Spinal cord (tissue), 9 donors: ENCODE measurements at regions not wholly inside any gene's neighbourhood (a gene's known extent, or its start where the extent isn't known, plus 50 kb on each side); places are given as distances from the start of the nearest gene placed in this dataset.

Experiments
- DNase-seq, 6 donors: peaks; one replicate each; pipeline versions ENCODE4 v3.0.0 to v3.0.0-alpha.2; 2013 to 2015; ENCODE audit warnings: low spot score in 6 of 6, low read depth in 4 of 6
- H3K27ac ChIP-seq: one replicate; pipeline ENCODE4 v1.5.1; 2013; ENCODE audit warnings: low read depth, low read length, control low read depth
- H3K27me3 ChIP-seq: one replicate; pipeline ENCODE4 v1.6.1; 2013; ENCODE audit warnings: low read length; ENCODE audit not compliant: control insufficient read depth, insufficient read depth
- H3K36me3 ChIP-seq: one replicate; pipeline ENCODE4 v1.6.1; 2013; ENCODE audit warnings: low read length; ENCODE audit not compliant: control insufficient read depth, insufficient read depth
- H3K4me1 ChIP-seq: one replicate; pipeline ENCODE4 v1.6.1; 2013; ENCODE audit warnings: low read length; ENCODE audit not compliant: control insufficient read depth, insufficient read depth
- H3K4me3 ChIP-seq: one replicate; pipeline ENCODE4 v1.5.1; 2013; ENCODE audit warnings: low read depth, low read length, control low read depth
- H3K9me3 ChIP-seq: one replicate; pipeline ENCODE4 v1.6.1; 2013; ENCODE audit warnings: low read length; ENCODE audit not compliant: control insufficient read depth, insufficient read depth
- WGBS: methylation state at CpG from one replicate; pipeline ENCODE4 v1.1.5; 2013; ENCODE audit warnings: missing lambda C conversion rate; ENCODE audit not compliant: insufficient coverage; 5-methylcytosine and 5-hydroxymethylcytosine counted together
- donor health status: healthy.

GRCh38 chr2:236847538-236848263, 238.0 kb upstream of the COPS8 start:
- Histone ChIP-seq H3K4me3 (no peak overlapping the region), H3K27ac (no peak overlapping the region)
- peak in 1 of 6 donors; percentile 46 for DNase-seq

GRCh38 chr2:236848501-236848900, 237.2 kb upstream of the COPS8 start:
- H3K36me3 ChIP-seq: no peaks in the 10 kb centered on the region
- no peak overlapping the region for H3K4me3 ChIP-seq
- peak in 1 of 6 donors; percentile 93 for DNase-seq
- H3K27me3 ChIP-seq: no peaks in the 10 kb centered on the region
- 17% methylated on average over 4 of the region's 11 CpGs for WGBS
- H3K4me1 ChIP-seq: peaks cover 14% of the 10 kb centered on the region
- no peaks in the 10 kb centered on the region for H3K9me3 ChIP-seq
- no peak overlapping the region for H3K27ac ChIP-seq

More at GRCh38 chr2:236847538-236848263, 238.0 kb upstream of the COPS8 start:
- Histone ChIP-seq H3K9me3 (no peaks in the 10 kb centered on the region), H3K27me3 (no peaks in the 10 kb centered on the region), H3K36me3 (no peaks in the 10 kb centered on the region), H3K4me1 (peaks cover 16% of the 10 kb centered on the region)
- 18% methylated on average over 2 of the region's 3 CpGs for WGBS

- Histone ChIP-seq H3K4me1 (peaks cover 19% of the 10 kb centered on the region), H3K9me3 (no peaks in the 10 kb centered on the region), H3K36me3 (no peaks in the 10 kb centered on the region), H3K27me3 (no peaks in the 10 kb centered on the region), H3K4me3 (no peak overlapping the region), H3K27ac (no peak overlapping the region)
- DNase-seq: no peak
- 100% methylated on average over 1 of the region's 2 CpGs for WGBS
Measured at GRCh38 chr2:236849508-236849907, 236.2 kb upstream of the COPS8 start.

GRCh38 chr2:236849940-236850339, 235.7 kb upstream of the COPS8 start:
- Histone ChIP-seq H3K36me3 (no peaks in the 10 kb centered on the region), H3K4me1 (peaks cover 19% of the 10 kb centered on the region), H3K9me3 (no peaks in the 10 kb centered on the region), H3K4me3 (no peak overlapping the region), H3K27ac (no peak overlapping the region), H3K27me3 (no peaks in the 10 kb centered on the region)
- WGBS: 98% methylated on average over 3 of the region's 4 CpGs
- no peak for DNase-seq

- Histone ChIP-seq H3K27me3 (no peaks in the 10 kb centered on the region), H3K36me3 (no peaks in the 10 kb centered on the region), H3K9me3 (no peaks in the 10 kb centered on the region), H3K4me3 (no peak overlapping the region), H3K27ac (no peak overlapping the region), H3K4me1 (peaks cover 23% of the 10 kb centered on the region)
- WGBS: 40% methylated on average over 1 of the region's 3 CpGs
- peak in 1 of 6 donors; percentile 50 for DNase-seq
Measured at GRCh38 chr2:236851187-236851586, 234.5 kb upstream of the COPS8 start.

- Histone ChIP-seq H3K27me3 (no peaks in the 10 kb centered on the region), H3K36me3 (no peaks in the 10 kb centered on the region), H3K9me3 (no peaks in the 10 kb centered on the region), H3K4me1 (peaks cover 35% of the 10 kb centered on the region), H3K4me3 (no peak overlapping the region), H3K27ac (no peak overlapping the region)
- peak in 1 of 6 donors; percentile 49 for DNase-seq
- WGBS: 81% methylated on average over 17 of the region's 17 CpGs
Measured at GRCh38 chr2:236852100-236852976, 233.4 kb upstream of the COPS8 start.

- H3K36me3 ChIP-seq: no peaks in the 10 kb centered on the region
- H3K9me3 ChIP-seq: no peaks in the 10 kb centered on the region
- no peak for DNase-seq
- no peak overlapping the region for H3K27ac ChIP-seq
- peaks cover 36% of the 10 kb centered on the region for H3K4me1 ChIP-seq
- H3K27me3 ChIP-seq: no peaks in the 10 kb centered on the region
- H3K4me3 ChIP-seq: no peak overlapping the region
- WGBS: 75% methylated on average over 5 of the region's 6 CpGs
Measured at GRCh38 chr2:236852977-236853374, 232.7 kb upstream of the COPS8 start.

- Histone ChIP-seq H3K9me3 (no peaks in the 10 kb centered on the region), H3K4me1 (peaks cover 40% of the 10 kb centered on the region), H3K36me3 (no peaks in the 10 kb centered on the region), H3K4me3 (no peak overlapping the region), H3K27ac (no peak overlapping the region), H3K27me3 (no peaks in the 10 kb centered on the region)
- DNase-seq: peak in 1 of 6 donors; percentile 25
- 68% methylated on average over 11 of the region's 13 CpGs for WGBS
Measured at GRCh38 chr2:236853585-236854051, 232.1 kb upstream of the COPS8 start.

- Histone ChIP-seq H3K27me3 (no peaks in the 10 kb centered on the region), H3K9me3 (no peaks in the 10 kb centered on the region), H3K4me3 (no peak overlapping the region), H3K36me3 (no peaks in the 10 kb centered on the region), H3K27ac (no peak overlapping the region), H3K4me1 (peaks cover 42% of the 10 kb centered on the region)
- DNase-seq: no peak
- whole genome bisulfite sequencing: 99% methylated on average over 9 of the region's 9 CpGs
Measured at GRCh38 chr2:236855176-236855865, 230.4 kb upstream of the COPS8 start.
